T-helper 1 cell (primary cell): ENCODE measurements at regions not wholly inside any gene's neighbourhood (a gene's known extent, or its start where the extent isn't known, plus 50 kb on each side); places are given as distances from the start of the nearest gene placed in this dataset.
"Not testable (repeated sequence)": the region's sequence is repeated elsewhere in the genome, so short reads cannot be mapped to it uniquely, and the experiment has no call there.

Experiments used
- DNase-seq, 5 donors: peaks; one replicate each; pipeline ENCODE4 v3.0.0-alpha.2; 2012 to 2020

- DNase-seq = no peak
Observed at GRCh38 chr10:100642295-100642994, 102.9 kb upstream of the PAX2 start.

GRCh38 chr10:100645091-100645490 lies 100.3 kb upstream of the PAX2 start:
- DNase-seq = no peak

DNA sequence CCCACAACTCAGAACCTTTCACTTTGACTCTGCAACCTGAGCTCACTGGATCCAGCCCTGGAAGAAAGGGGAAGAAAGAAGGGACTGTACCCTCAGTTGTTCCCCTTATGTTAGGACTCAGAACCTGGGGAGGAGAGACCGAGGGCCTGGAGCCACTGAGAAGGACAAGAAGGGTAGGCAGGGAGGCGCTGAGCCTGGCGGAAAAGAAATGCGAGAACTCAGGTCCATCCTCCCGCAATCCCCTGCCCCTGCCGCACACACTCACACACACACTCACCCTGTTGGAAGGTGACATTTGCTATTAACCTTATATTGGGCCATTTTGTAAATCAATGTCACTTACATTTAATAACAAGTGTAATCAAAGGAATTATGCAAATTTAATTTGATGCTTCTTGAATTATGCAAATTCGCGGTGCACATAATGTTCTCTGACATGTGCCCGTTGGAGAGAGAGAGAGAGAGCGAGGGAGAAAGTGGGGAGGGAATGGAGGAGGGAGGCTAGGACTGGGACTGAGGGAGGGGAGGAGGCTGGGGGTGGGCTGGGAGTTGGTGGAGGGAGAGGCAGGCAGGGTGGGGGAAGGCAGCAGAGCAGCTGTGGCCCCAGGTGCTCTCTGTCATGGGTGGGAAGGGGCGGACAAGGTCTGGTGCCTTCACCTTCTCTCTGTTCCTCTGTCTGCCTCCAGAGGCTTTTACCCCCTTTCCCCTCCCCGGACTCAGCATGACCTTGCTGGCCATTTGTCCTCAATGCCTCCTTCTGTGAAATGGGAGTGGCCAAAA lies 99.6 kb upstream of the PAX2 start:
- DNase-seq = no peak

GRCh38 chr10:100647928-100648327 lies 97.5 kb upstream of the PAX2 start:
- DNase-seq = no peak

DNA sequence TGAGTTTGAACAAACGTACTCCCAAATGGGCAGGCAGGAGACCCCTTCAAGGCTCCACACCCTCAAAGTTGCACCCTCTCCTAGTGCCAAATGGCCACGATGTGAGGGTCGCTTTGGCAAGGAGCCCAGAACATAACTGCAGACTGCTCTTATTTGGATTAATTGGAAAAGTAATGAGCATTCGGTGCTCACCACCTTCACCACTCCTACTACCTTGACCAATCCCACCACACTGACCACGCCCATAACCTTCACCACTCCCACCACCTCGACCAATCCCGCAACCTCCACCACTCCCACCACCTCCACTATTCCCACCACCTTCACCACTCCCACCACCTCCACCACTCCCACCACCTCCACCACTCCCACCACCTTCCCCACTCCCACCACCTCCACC lies 94.7 kb upstream of the PAX2 start:
- no peak for DNase-seq

GRCh38 chr10:100651099-100651498 lies 94.3 kb upstream of the PAX2 start:
- not testable (repeated sequence) for DNase-seq

- DNase-seq = no peak
Observed at GRCh38 chr10:100651916-100652315, 93.5 kb upstream of the PAX2 start.

- DNase-seq = no peak
Observed at GRCh38 chr10:100652406-100653135, 92.8 kb upstream of the PAX2 start.

DNA sequence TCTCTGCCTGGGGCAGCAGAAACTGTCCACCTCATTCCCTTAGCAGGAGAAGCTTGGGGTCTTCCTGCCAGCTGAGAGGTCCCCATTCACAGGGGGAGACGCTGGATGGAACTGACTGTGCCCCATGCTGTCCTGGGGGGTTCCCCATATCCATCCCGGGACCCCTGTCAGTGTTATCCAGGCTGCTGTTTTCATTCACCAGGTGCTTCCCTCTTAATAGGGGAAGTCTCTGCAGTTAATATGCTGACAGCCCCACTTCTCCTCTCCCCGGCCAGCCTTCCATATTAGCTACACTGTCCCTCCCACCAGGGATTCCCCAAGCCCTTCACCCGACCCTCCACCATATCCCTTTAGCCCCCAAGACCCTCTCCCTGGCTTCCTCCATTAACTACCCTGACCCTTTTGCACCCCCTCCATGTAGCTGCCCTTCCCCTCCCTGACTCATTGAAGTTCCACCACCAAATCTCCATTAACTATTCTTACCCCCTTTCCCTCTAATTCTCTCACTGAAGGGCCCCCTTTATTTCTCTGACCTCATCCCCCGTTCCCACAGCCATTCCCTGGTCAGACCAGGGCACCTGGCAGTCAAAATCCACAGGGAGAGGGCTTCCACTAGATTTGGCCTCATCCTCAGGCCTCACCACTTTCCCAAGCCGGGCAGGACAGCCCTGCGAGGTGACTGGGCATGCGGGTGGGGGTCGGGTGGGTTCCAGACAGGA lies 92.0 kb upstream of the PAX2 start:
- no peak for DNase-seq

- DNase-seq = peak in 1 of 5 donors; percentile 42
Observed at GRCh38 chr10:100653957-100654781, 91.2 kb upstream of the PAX2 start.

GRCh38 chr10:100654782-100655325 lies 90.5 kb upstream of the PAX2 start:
- DNase-seq = peak in 1 of 5 donors; percentile 20

DNA sequence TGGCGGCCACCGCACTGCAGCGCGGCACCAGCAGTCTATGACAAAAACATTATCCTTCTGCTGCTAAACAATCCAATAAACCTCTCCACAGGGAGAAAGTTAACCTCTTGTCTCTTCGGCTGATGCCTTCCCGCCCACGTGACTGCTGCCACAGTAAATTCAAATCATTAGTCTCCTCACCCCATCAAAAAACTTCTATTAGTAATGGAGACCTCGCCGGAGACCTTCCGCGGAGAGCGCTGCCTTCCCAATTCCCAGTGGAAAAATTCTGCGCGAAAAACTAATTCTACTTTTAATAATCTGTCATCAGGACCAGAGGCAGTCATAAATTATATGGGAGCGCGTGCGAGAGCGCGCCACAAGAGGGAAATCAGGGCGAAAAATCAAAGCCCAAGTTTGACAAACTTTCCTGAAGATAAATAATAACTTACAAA lies 90.0 kb upstream of the PAX2 start:
- no peak for DNase-seq

DNA sequence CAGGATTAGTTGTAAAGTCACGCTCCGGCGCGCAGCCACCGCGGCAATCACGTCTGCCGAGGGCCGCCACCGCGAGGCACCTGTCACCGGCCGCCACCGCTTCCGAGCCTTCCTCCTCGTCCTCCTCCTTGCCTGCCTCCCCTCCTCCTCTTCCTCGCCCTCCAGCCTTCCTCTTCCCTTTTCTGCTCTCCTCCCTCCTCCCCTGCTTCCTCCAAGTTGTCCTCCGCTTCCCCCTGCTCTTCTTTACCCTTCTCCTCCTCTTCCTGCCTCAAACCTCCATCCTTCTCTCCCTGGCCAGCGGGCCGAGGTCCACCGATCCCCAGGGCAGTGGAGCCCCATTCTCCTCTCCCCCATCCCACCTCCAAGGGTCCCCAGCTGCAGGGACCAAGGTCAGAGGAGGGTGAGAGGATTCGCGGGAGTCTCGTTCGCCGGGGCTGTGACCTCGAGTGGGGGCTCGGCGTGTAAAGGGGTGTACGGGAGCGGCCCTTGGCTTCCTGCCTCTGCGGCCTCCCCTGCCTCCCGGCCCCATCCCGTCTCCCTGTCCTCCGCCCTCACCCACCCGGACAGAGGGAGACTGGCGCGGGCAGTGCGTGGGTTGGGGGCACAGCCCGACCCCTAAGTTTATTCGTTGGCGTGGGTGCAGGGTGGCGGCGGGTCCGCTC lies 89.5 kb upstream of the PAX2 start:
- DNase-seq = no peak

GRCh38 chr10:100656454-100656853 lies 88.9 kb upstream of the PAX2 start:
- DNase-seq = no peak

GRCh38 chr10:100658269-100658668 lies 87.1 kb upstream of the PAX2 start:
- DNase-seq = no peak

DNA sequence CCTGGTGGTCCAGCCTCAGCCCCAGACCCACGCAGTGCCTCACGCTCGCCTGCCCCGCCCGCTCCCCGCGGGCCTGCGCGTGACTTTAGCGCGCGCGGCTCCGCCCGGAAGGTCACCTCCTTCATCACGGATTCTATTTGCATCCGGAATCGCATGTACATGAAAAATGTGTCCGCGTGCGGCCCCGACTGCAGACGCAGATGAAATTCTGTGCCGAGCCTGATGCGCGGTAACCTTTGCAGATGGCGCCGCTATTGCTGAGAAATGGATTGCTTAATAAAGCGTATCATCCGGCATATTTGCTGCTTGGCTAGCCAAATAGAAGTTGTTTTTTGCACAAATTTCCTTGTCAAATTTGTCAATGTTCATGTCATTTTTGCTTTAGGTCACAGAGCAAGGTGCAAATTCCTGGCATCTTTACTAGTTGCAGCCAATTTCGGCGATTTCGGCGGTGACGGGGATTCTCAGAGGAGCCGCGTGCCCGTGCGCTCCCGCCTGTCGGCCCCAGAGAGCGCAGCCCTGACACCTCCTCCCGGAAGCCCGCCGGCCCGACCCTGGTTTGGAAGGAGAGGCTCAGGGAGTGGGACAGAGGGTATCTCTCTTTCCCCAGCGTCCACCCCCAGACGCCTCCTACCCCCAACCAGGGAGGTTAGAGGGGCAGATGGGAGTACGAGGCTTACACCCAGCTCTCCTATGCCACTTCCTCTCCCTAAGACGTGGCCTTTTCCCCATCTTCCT lies 85.9 kb upstream of the PAX2 start:
- no peak for DNase-seq

DNA sequence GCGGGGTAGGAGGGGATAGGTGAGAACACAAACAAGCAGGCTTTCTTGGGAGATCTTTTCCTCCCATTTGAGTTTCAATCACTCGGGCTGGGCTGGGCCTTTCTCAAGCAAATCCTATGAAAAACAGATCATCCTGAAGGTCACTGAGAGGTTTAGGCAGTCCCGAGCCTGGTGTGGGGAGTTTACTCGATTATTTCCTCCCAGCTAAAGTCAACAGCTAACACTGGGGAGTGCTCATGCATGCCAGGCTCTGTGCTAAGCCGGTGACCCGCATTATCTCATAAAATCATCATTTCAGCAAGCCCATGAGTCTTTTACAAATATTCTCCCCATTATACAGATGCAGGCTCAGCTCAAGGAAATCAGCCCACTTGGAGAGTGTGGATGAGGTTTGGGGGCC lies 85.0 kb upstream of the PAX2 start:
- no peak for DNase-seq

- DNase-seq = no peak
Observed at GRCh38 chr10:100660945-100661344, 84.4 kb upstream of the PAX2 start.

- no peak for DNase-seq
Observed at GRCh38 chr10:100661520-100661919, 83.9 kb upstream of the PAX2 start.

DNA sequence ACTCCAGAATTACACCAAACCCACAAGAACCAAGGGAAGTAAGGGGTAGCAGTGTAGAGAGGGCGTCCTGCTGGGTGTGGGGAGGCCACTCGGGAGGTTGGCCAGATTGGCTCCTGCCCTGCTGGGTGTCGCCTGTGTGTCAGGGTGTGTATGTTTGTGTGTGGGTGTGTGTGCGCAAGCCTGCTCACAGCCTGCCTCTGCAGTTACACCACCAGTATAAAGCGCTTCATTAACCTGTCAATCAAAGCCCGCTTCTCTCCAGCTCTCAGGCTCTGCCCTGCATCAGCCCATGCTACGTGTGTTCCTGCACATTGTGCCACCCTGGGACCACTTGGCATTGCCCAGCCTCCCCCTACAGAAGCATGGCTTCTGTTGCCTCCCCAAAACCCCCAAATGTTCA lies 83.3 kb upstream of the PAX2 start:
- no peak for DNase-seq
